ENCODE measurements at regions not wholly inside any gene's neighbourhood (a gene's known extent, or its start where the extent isn't known, plus 50 kb on each side); places are given as distances from the start of the nearest gene placed in this dataset.
"Not testable (repeated sequence)": the region's sequence is repeated elsewhere in the genome, so short reads cannot be mapped to it uniquely, and the experiment has no call there.

- no peak for TF ChIP-seq GATA1 (IDR thresholded peaks at IDR 0.05; ENCODE audit: low read depth, low read length)
- no peak for TF ChIP-seq POLR2A (IDR thresholded peaks at IDR 0.05; ENCODE audit: low read length)
- no peak for DNase-seq
These were observed 269.2 kb upstream of the PRKD1 start for GRCh38 chr14:30196861-30197260.

GRCh38 chr14:30198720-30199119 is 271.1 kb upstream of the PRKD1 start:
- DNase-seq, result not testable (repeated sequence)

- TF ChIP-seq POLR2A (IDR thresholded peaks at IDR 0.05; ENCODE audit: low read length), result no peak
- TF ChIP-seq GATA1 (IDR thresholded peaks at IDR 0.05; ENCODE audit: low read depth, low read length), result no peak
- no peak for DNase-seq
These were observed 276.9 kb upstream of the PRKD1 start for GRCh38 chr14:30204431-30204980.

- no peak for DNase-seq
- TF ChIP-seq POLR2A (IDR thresholded peaks at IDR 0.05; ENCODE audit: low read length) (no peak), GATA1 (IDR thresholded peaks at IDR 0.05; ENCODE audit: low read depth, low read length) (no peak)
These were observed 281.5 kb upstream of the PRKD1 start for GRCh38 chr14:30209136-30209535.

- no peak for DNase-seq
- no peak for TF ChIP-seq POLR2A (IDR thresholded peaks at IDR 0.05; ENCODE audit: low read length)
- no peak for TF ChIP-seq GATA1 (IDR thresholded peaks at IDR 0.05; ENCODE audit: low read depth, low read length)
These were observed 283.0 kb upstream of the PRKD1 start for GRCh38 chr14:30210630-30211029.

- no peak for DNase-seq
- TF ChIP-seq GATA1 (IDR thresholded peaks at IDR 0.05; ENCODE audit: low read depth, low read length) (no peak), POLR2A (IDR thresholded peaks at IDR 0.05; ENCODE audit: low read length) (no peak)
These were observed 283.7 kb upstream of the PRKD1 start for GRCh38 chr14:30211326-30211725.

GRCh38 chr14:30214014-30214413 is 286.4 kb upstream of the PRKD1 start:
- TF ChIP-seq GATA1 (IDR thresholded peaks at IDR 0.05; ENCODE audit: low read depth, low read length), result no peak
- TF ChIP-seq POLR2A (IDR thresholded peaks at IDR 0.05; ENCODE audit: low read length), result no peak
- DNase-seq, result no peak

GRCh38 chr14:30214461-30215090 is 286.9 kb upstream of the PRKD1 start:
- TF ChIP-seq GATA1 (IDR thresholded peaks at IDR 0.05; ENCODE audit: low read depth, low read length) (no peak), POLR2A (IDR thresholded peaks at IDR 0.05; ENCODE audit: low read length) (no peak)
- DNase-seq, result peak; percentile 39 to 60

- TF ChIP-seq POLR2A (IDR thresholded peaks at IDR 0.05; ENCODE audit: low read length) (no peak), GATA1 (IDR thresholded peaks at IDR 0.05; ENCODE audit: low read depth, low read length) (no peak)
- DNase-seq, result no peak
These were observed 291.3 kb upstream of the PRKD1 start for GRCh38 chr14:30218907-30219306.

GRCh38 chr14:30221546-30221945 is 293.9 kb upstream of the PRKD1 start:
- TF ChIP-seq POLR2A (IDR thresholded peaks at IDR 0.05; ENCODE audit: low read length), result no peak
- no peak for TF ChIP-seq GATA1 (IDR thresholded peaks at IDR 0.05; ENCODE audit: low read depth, low read length)
- no peak for DNase-seq

GRCh38 chr14:30223385-30223785 is 295.7 kb upstream of the PRKD1 start:
- DNase-seq, result peak in 1 of 2 experiments; percentile 4
- no peak for TF ChIP-seq GATA1 (IDR thresholded peaks at IDR 0.05; ENCODE audit: low read depth, low read length)
- no peak for TF ChIP-seq POLR2A (IDR thresholded peaks at IDR 0.05; ENCODE audit: low read length)

GRCh38 chr14:30223966-30224365 is 296.3 kb upstream of the PRKD1 start:
- no peak for TF ChIP-seq POLR2A (IDR thresholded peaks at IDR 0.05; ENCODE audit: low read length)
- TF ChIP-seq GATA1 (IDR thresholded peaks at IDR 0.05; ENCODE audit: low read depth, low read length), result no peak
- DNase-seq, result no peak

GRCh38 chr14:30225176-30225575 is 297.5 kb upstream of the PRKD1 start:
- DNase-seq, result no peak
- no peak for TF ChIP-seq POLR2A (IDR thresholded peaks at IDR 0.05; ENCODE audit: low read length)
- TF ChIP-seq GATA1 (IDR thresholded peaks at IDR 0.05; ENCODE audit: low read depth, low read length), result no peak

- TF ChIP-seq POLR2A (IDR thresholded peaks at IDR 0.05; ENCODE audit: low read length) (no peak), GATA1 (IDR thresholded peaks at IDR 0.05; ENCODE audit: low read depth, low read length) (no peak)
- DNase-seq, result no peak
These were observed 299.8 kb upstream of the PRKD1 start for GRCh38 chr14:30227436-30227835.

- no peak for DNase-seq
- no peak for TF ChIP-seq POLR2A (IDR thresholded peaks at IDR 0.05; ENCODE audit: low read length)
These were observed 300.2 kb upstream of the PRKD1 start for GRCh38 chr14:30227876-30228275.

- DNase-seq, result no peak
- TF ChIP-seq POLR2A (IDR thresholded peaks at IDR 0.05; ENCODE audit: low read length), result no peak
- TF ChIP-seq GATA1 (IDR thresholded peaks at IDR 0.05; ENCODE audit: low read depth, low read length), result no peak
These were observed 303.1 kb upstream of the PRKD1 start for GRCh38 chr14:30230719-30231118.

Data from erythroblast (primary cell).